ENCODE measurements at regions not wholly inside any gene's neighbourhood (a gene's known extent, or its start where the extent isn't known, plus 50 kb on each side); places are given as distances from the start of the nearest gene placed in this dataset.

GRCh38 chr12:67202011-67202677 is 67.0 kb upstream of the CAND1 start:
- Mint-ChIP-seq H3K27me3 (ENCODE audit: insufficient read depth, low read depth, poor library complexity) (no peaks in the 10 kb centered on the region), H3K27ac (peak overlapping the region; percentile 40; the same call in 1 of the 2 replicates), H3K36me3 (ENCODE audit: low read depth) (no peaks in the 10 kb centered on the region), H3K4me1 (peaks cover 18% of the 10 kb centered on the region), H3K4me3 (no peak overlapping the region), H3K9me3 (no peaks in the 10 kb centered on the region)
- Histone ChIP-seq H2AFZ (peak overlapping the region; percentile 78; the same call in 1 of the 2 replicates), H3K27ac (ENCODE audit: low read depth) (no peak overlapping the region), H3K4me3 (no peak overlapping the region), H3K36me3 (ENCODE audit: insufficient read depth) (no peaks in the 10 kb centered on the region), H3K4me1 (ENCODE audit: insufficient read depth) (peaks cover 16% of the 10 kb centered on the region), H4K20me1 (replicated peaks; ENCODE audit: insufficient read depth) (no peaks in the 10 kb centered on the region), H3K9me2 (ENCODE audit: insufficient read depth) (no peaks in the 10 kb centered on the region), H3K79me2 (replicated peaks; ENCODE audit: insufficient read depth) (no peaks in the 10 kb centered on the region), H3F3A (replicated peaks; ENCODE audit: low read depth) (no peaks in the 10 kb centered on the region), H3K27me3 (ENCODE audit: insufficient read depth) (no peaks in the 10 kb centered on the region), H3K4me2 (no peak overlapping the region)
- no peak for ATAC-seq
- DNase-seq (ENCODE audit: low spot score), result no peak
- TF ChIP-seq ETS1 (IDR thresholded peaks at IDR 0.05) (no peak), ZNF114 (CRISPR knock-in tag; IDR thresholded peaks at IDR 0.05) (no peak), STAT1 (IDR thresholded peaks at IDR 0.05; ENCODE audit: unreplicated experiment) (no peak), REST (IDR thresholded peaks at IDR 0.05; ENCODE audit: unreplicated experiment) (no peak), JUNB (IDR thresholded peaks at IDR 0.05; ENCODE audit: unreplicated experiment) (no peak)

- Histone ChIP-seq H3K4me2 (no peak overlapping the region), H3K9me2 (ENCODE audit: insufficient read depth) (no peaks in the 10 kb centered on the region), H3K36me3 (ENCODE audit: insufficient read depth) (no peaks in the 10 kb centered on the region), H3K4me1 (ENCODE audit: insufficient read depth) (peaks cover 16% of the 10 kb centered on the region), H3F3A (replicated peaks; ENCODE audit: low read depth) (no peaks in the 10 kb centered on the region), H3K4me3 (no peak overlapping the region), H4K20me1 (replicated peaks; ENCODE audit: insufficient read depth) (no peaks in the 10 kb centered on the region), H3K27ac (ENCODE audit: low read depth) (no peak overlapping the region), H3K79me2 (replicated peaks; ENCODE audit: insufficient read depth) (no peaks in the 10 kb centered on the region), H3K27me3 (ENCODE audit: insufficient read depth) (no peaks in the 10 kb centered on the region), H2AFZ (no peak overlapping the region)
- Mint-ChIP-seq H3K27me3 (ENCODE audit: insufficient read depth, low read depth, poor library complexity) (no peaks in the 10 kb centered on the region), H3K36me3 (ENCODE audit: low read depth) (no peaks in the 10 kb centered on the region), H3K4me1 (peaks cover 18% of the 10 kb centered on the region), H3K4me3 (no peak overlapping the region), H3K9me3 (no peaks in the 10 kb centered on the region), H3K27ac (peak overlapping the region; percentile 40; the same call in 1 of the 2 replicates)
- ATAC-seq (no peak), DNase-seq (ENCODE audit: low spot score) (no peak)
- no peak for TF ChIP-seq ZNF462 (CRISPR knock-in tag; IDR thresholded peaks at IDR 0.05)
Measured at GRCh38 chr12:67202678-67203012, 66.5 kb upstream of the CAND1 start.
